ENCODE measurements at regions not wholly inside any gene's neighbourhood (a gene's known extent, or its start where the extent isn't known, plus 50 kb on each side); places are given as distances from the start of the nearest gene placed in this dataset.

DNA sequence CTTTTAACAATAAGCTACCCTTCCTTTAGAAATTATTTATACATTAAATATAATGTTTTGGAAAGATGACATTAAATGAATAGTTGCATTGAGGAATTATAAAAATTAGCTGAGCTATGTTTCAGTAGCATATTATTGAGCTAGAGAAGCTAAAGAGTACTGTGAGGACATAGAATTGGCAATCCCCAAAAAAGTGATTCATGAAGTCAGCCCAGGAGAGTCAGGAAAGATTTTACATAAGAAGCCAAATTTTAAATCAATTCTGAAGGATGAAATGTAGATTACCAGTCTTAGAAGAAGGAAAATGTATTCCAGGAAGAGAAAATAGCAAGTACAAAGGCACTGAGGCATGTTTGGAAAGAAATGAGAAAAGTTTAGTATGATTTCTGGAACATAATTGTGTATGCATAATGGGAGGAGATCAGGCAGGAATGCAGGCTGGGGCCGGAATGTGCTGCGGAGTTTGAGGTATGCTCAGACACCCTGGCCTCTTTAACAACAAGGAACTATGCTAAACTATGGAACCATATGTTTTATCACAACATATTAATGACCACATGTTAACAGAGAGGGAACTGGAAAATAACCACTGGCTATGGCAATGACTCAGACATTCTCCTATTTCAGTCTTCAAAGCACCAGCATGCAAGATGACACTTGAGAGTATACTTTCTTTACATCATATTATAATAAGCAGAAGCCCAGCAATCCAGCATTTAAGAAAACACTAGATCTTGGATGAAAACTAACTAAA, 103.3 kb upstream of the COL8A1 start:
- peaks cover 0 to 5% of the 10 kb centered on the region in 2 donors for H3K4me1 ChIP-seq (ENCODE audit: control insufficient read depth in 1 of 2, insufficient read depth in 2 of 2, low read length in 2 of 2)
- ATAC-seq (ENCODE audit: low FRiP score) (no peak), DNase-seq (no peak)
- intact Hi-C loops (cut with DNase I), result loop anchor here in 1 of 2 donors (10.0 kb wide), 1 partner anchor 510 kb away; no protein-coding TSS in a partner anchor
- H3K27me3 ChIP-seq (ENCODE audit: control insufficient read depth in 1 of 2, insufficient read depth in 2 of 2, low read length in 1 of 2), result no peaks in the 10 kb centered on the region
- H3K9me3 ChIP-seq (ENCODE audit: control insufficient read depth, low read length), result no peaks in the 10 kb centered on the region
- H3K4me3 ChIP-seq (ENCODE audit: low read length in 2 of 2), result no peak overlapping the region
- 86 to 87% methylated on average over 2 of the region's 2 CpGs for WGBS, 2 donors
- no peaks in the 10 kb centered on the region for H3K36me3 ChIP-seq (ENCODE audit: control insufficient read depth in 1 of 2, insufficient read depth in 2 of 2, low read length in 1 of 2)
- no peak overlapping the region for H3K27ac ChIP-seq (ENCODE audit: low read depth in 1 of 2, low read length in 2 of 2)

- Histone ChIP-seq H3K4me1 (ENCODE audit: control insufficient read depth in 1 of 2, insufficient read depth in 2 of 2, low read length in 2 of 2) (peaks cover 0 to 5% of the 10 kb centered on the region in 2 donors), H3K9me3 (ENCODE audit: control insufficient read depth, low read length) (no peaks in the 10 kb centered on the region), H3K36me3 (ENCODE audit: control insufficient read depth in 1 of 2, insufficient read depth in 2 of 2, low read length in 1 of 2) (no peaks in the 10 kb centered on the region), H3K27ac (ENCODE audit: low read depth in 1 of 2, low read length in 2 of 2) (no peak overlapping the region), H3K27me3 (ENCODE audit: control insufficient read depth in 1 of 2, insufficient read depth in 2 of 2, low read length in 1 of 2) (no peaks in the 10 kb centered on the region), H3K4me3 (ENCODE audit: low read length in 2 of 2) (no peak overlapping the region)
- DNase-seq, result peak in 1 of 2 donors; percentile 51
- WGBS, 2 donors, result 36 to 50% methylated on average over 2 of the region's 2 CpGs
- ATAC-seq (ENCODE audit: low FRiP score), result peak; percentile 77
- intact Hi-C loops (cut with DNase I), result loop anchor here in 1 of 2 donors (10.0 kb wide), 1 partner anchor 507 kb away; no protein-coding TSS in a partner anchor
Observed at GRCh38 chr3:99532246-99532645, 106.1 kb upstream of the COL8A1 start.

- intact Hi-C loops (cut with DNase I), result loop anchor here (10.0 kb wide), 2 partner anchors 106 to 504 kb away; partner anchors contain the start of gene COL8A1 (in 1 of the 2)
- 90 to 94% methylated on average over 1 of the region's 1 CpG for WGBS, 2 donors
- no peaks in the 10 kb centered on the region for H3K9me3 ChIP-seq (ENCODE audit: control insufficient read depth, low read length)
Observed at GRCh38 chr3:99529265-99529664, 109.1 kb upstream of the COL8A1 start.

GRCh38 chr3:99526921-99527320, 111.5 kb upstream of the COL8A1 start:
- 5 to 6% methylated on average over 4 of the region's 4 CpGs for WGBS, 2 donors
- DNase-seq, result no peak
- H3K36me3 ChIP-seq (ENCODE audit: control insufficient read depth in 1 of 2, insufficient read depth in 2 of 2, low read length in 1 of 2), result no peaks in the 10 kb centered on the region
- peak overlapping the region; percentile 71 to 89 for H3K27ac ChIP-seq (ENCODE audit: low read depth in 1 of 2, low read length in 2 of 2)
- intact Hi-C loops (cut with DNase I), result loop anchor here (10.0 kb wide), 2 partner anchors 108 to 502 kb away; partner anchors contain the start of gene COL8A1 (in 1 of the 2)
- ATAC-seq (ENCODE audit: low FRiP score), result no peak
- H3K4me3 ChIP-seq (ENCODE audit: low read length in 2 of 2), result peak overlapping the region; percentile 8 to 26
- no peaks in the 10 kb centered on the region for H3K9me3 ChIP-seq (ENCODE audit: control insufficient read depth, low read length)
- H3K4me1 ChIP-seq (ENCODE audit: control insufficient read depth in 1 of 2, insufficient read depth in 2 of 2, low read length in 2 of 2), result peaks cover 6% of the 10 kb centered on the region in 2 donors
- no peaks in the 10 kb centered on the region for H3K27me3 ChIP-seq (ENCODE audit: control insufficient read depth in 1 of 2, insufficient read depth in 2 of 2, low read length in 1 of 2)

More at GRCh38 chr3:99529265-99529664, 109.1 kb upstream of the COL8A1 start:
- Histone ChIP-seq H3K36me3 (ENCODE audit: control insufficient read depth in 1 of 2, insufficient read depth in 2 of 2, low read length in 1 of 2) (no peaks in the 10 kb centered on the region), H3K27ac (ENCODE audit: low read depth in 1 of 2, low read length in 2 of 2) (no peak overlapping the region), H3K4me1 (ENCODE audit: control insufficient read depth in 1 of 2, insufficient read depth in 2 of 2, low read length in 2 of 2) (peaks cover 4 to 6% of the 10 kb centered on the region in 2 donors), H3K4me3 (ENCODE audit: low read length in 2 of 2) (no peak overlapping the region), H3K27me3 (ENCODE audit: control insufficient read depth in 1 of 2, insufficient read depth in 2 of 2, low read length in 1 of 2) (no peaks in the 10 kb centered on the region)
- no peak for ATAC-seq (ENCODE audit: low FRiP score)
- DNase-seq, result no peak

- ATAC-seq (ENCODE audit: low FRiP score) (no peak), DNase-seq (no peak)
- H3K27ac ChIP-seq (ENCODE audit: low read depth in 1 of 2, low read length in 2 of 2), result peak overlapping the region in 1 of 2 donors; percentile 40
- peaks cover 6% of the 10 kb centered on the region in 2 donors for H3K4me1 ChIP-seq (ENCODE audit: control insufficient read depth in 1 of 2, insufficient read depth in 2 of 2, low read length in 2 of 2)
- no peaks in the 10 kb centered on the region for H3K36me3 ChIP-seq (ENCODE audit: control insufficient read depth in 1 of 2, insufficient read depth in 2 of 2, low read length in 1 of 2)
- H3K4me3 ChIP-seq (ENCODE audit: low read length in 2 of 2), result no peak overlapping the region
- no peaks in the 10 kb centered on the region for H3K9me3 ChIP-seq (ENCODE audit: control insufficient read depth, low read length)
- intact Hi-C loops (cut with DNase I), result loop anchor here (10.0 kb wide), 2 partner anchors 110 to 500 kb away; partner anchors contain the start of gene COL8A1 (in 1 of the 2)
- no peaks in the 10 kb centered on the region for H3K27me3 ChIP-seq (ENCODE audit: control insufficient read depth in 1 of 2, insufficient read depth in 2 of 2, low read length in 1 of 2)
Observed at GRCh38 chr3:99524559-99524958, 113.8 kb upstream of the COL8A1 start.

DNA sequence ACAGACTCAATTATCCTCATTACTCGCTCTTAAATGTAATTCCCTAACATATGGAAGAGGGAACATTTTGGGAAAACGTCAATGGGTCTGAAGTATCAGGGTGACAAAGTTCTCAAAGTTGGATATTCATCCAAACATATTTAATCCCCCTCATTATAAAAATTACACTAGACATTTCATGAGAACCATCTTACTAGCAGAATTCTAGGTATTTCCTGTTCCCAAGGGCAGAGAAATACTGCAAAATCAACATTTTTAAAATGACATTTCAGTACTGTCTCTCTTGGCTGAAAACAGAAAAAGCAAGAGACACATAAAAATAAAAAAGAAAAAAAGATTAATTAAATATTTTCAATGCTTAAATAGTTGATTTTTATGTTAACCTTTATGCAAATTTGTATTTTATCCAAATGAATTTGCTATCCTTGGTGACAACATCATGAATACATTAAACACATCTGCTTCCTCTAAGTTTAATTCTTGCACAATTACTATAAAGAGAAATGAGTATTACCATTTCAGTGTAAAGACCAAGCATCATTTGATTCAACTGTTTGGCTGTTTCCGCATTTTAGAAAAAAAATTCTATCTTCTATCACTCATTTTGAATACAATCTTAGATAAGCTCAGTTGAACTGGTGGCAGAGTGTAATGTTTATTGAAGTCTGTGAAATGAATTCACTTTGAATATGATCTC, 114.8 kb upstream of the COL8A1 start:
- Histone ChIP-seq H3K4me3 (ENCODE audit: low read length in 2 of 2) (no peak overlapping the region), H3K27ac (ENCODE audit: low read depth in 1 of 2, low read length in 2 of 2) (no peak overlapping the region), H3K9me3 (ENCODE audit: control insufficient read depth, low read length) (no peaks in the 10 kb centered on the region), H3K4me1 (ENCODE audit: control insufficient read depth in 1 of 2, insufficient read depth in 2 of 2, low read length in 2 of 2) (peaks cover 6% of the 10 kb centered on the region in 2 donors), H3K36me3 (ENCODE audit: control insufficient read depth in 1 of 2, insufficient read depth in 2 of 2, low read length in 1 of 2) (no peaks in the 10 kb centered on the region), H3K27me3 (ENCODE audit: control insufficient read depth in 1 of 2, insufficient read depth in 2 of 2, low read length in 1 of 2) (no peaks in the 10 kb centered on the region)
- DNase-seq, result no peak
- WGBS, 2 donors, result 58 to 71% methylated on average over 3 of the region's 3 CpGs
- ATAC-seq (ENCODE audit: low FRiP score), result no peak
- intact Hi-C loops (cut with DNase I), result loop anchor here (10.0 kb wide), 2 partner anchors 111 to 499 kb away; partner anchors contain the start of gene COL8A1 (in 1 of the 2)

GRCh38 chr3:99522147-99522546, 116.2 kb upstream of the COL8A1 start:
- no peak overlapping the region for H3K27ac ChIP-seq (ENCODE audit: low read depth in 1 of 2, low read length in 2 of 2)
- H3K9me3 ChIP-seq (ENCODE audit: control insufficient read depth, low read length), result no peaks in the 10 kb centered on the region
- intact Hi-C loops (cut with DNase I), result loop anchor here (10.0 kb wide), 2 partner anchors 113 to 497 kb away; partner anchors contain the start of gene COL8A1 (in 1 of the 2)
- WGBS, 2 donors, result 93 to 94% methylated on average over 2 of the region's 2 CpGs
- H3K4me1 ChIP-seq (ENCODE audit: control insufficient read depth in 1 of 2, insufficient read depth in 2 of 2, low read length in 2 of 2), result peaks cover 3 to 6% of the 10 kb centered on the region in 2 donors
- no peak for DNase-seq
- no peak overlapping the region for H3K4me3 ChIP-seq (ENCODE audit: low read length in 2 of 2)
- no peaks in the 10 kb centered on the region for H3K36me3 ChIP-seq (ENCODE audit: control insufficient read depth in 1 of 2, insufficient read depth in 2 of 2, low read length in 1 of 2)
- ATAC-seq (ENCODE audit: low FRiP score), result no peak
- no peaks in the 10 kb centered on the region for H3K27me3 ChIP-seq (ENCODE audit: control insufficient read depth in 1 of 2, insufficient read depth in 2 of 2, low read length in 1 of 2)

DNA sequence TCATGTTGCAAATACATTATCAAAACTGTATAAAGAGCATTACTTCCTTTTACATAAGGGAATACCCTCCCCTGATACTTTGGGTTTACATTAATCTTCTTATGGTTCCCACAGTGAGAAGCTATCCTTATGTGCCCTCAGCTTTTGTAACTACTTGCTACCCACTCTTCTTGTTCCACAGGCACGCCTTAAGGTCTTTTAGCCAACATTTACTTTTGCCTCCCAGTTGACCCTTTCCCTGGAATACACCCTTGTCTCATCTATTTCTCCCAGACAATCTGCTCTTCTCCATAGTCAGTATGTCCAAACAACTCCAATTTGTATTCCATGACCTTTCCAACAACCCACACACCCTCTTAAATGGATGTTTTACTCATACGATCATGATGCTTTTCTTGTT, 116.8 kb upstream of the COL8A1 start:
- ATAC-seq (ENCODE audit: low FRiP score) (no peak), DNase-seq (no peak)
- Histone ChIP-seq H3K4me1 (ENCODE audit: control insufficient read depth in 1 of 2, insufficient read depth in 2 of 2, low read length in 2 of 2) (peaks cover 2 to 3% of the 10 kb centered on the region in 2 donors), H3K27ac (ENCODE audit: low read depth in 1 of 2, low read length in 2 of 2) (no peak overlapping the region), H3K27me3 (ENCODE audit: control insufficient read depth in 1 of 2, insufficient read depth in 2 of 2, low read length in 1 of 2) (no peaks in the 10 kb centered on the region), H3K4me3 (ENCODE audit: low read length in 2 of 2) (no peak overlapping the region), H3K36me3 (ENCODE audit: control insufficient read depth in 1 of 2, insufficient read depth in 2 of 2, low read length in 1 of 2) (no peaks in the 10 kb centered on the region), H3K9me3 (ENCODE audit: control insufficient read depth, low read length) (no peaks in the 10 kb centered on the region)
- WGBS, 2 donors, result 93 to 97% methylated on average over 2 of the region's 2 CpGs
- intact Hi-C loops (cut with DNase I), result loop anchor here (10.0 kb wide), 2 partner anchors 113 to 497 kb away; partner anchors contain the start of gene COL8A1 (in 1 of the 2)
